GM12865 (cell line): ENCODE measurements at regions not wholly inside any gene's neighbourhood (a gene's known extent, or its start where the extent isn't known, plus 50 kb on each side); places are given as distances from the start of the nearest gene placed in this dataset.
"Not testable (repeated sequence)": the region's sequence is repeated elsewhere in the genome, so short reads cannot be mapped to it uniquely, and the experiment has no call there.

Source experiments
- DNase-seq: peaks from one replicate; pipeline ENCODE4 v3.0.0; 2010; ENCODE audit warnings: low read depth
- H3K4me3 ChIP-seq: 2 replicates; pipeline ENCODE4 v1.5.1; 2011; ENCODE audit warnings: mild to moderate bottlenecking, low read depth, low read length, control low read depth
- CTCF ChIP-seq: IDR thresholded peaks from 2 replicates; pipeline ENCODE4 v1.5.1; 2011; ENCODE audit warnings: low read length, control low read depth, low read depth, inconsistent platforms; ENCODE audit not compliant: insufficient read depth; ENCODE audit errors: missing control alignments

- no peak for TF ChIP-seq CTCF
- DNase-seq, result no peak
- no peak overlapping the region for H3K4me3 ChIP-seq
Measured at GRCh38 chr15:26201177-26201858, 338.2 kb upstream of the ATP10A start.

- no peak for DNase-seq
- H3K4me3 ChIP-seq, result no peak overlapping the region
- no peak for TF ChIP-seq CTCF
Measured at GRCh38 chr15:26200427-26200826, 337.3 kb upstream of the ATP10A start.

GRCh38 chr15:26197719-26198118, 334.6 kb upstream of the ATP10A start:
- no peak for TF ChIP-seq CTCF

GRCh38 chr15:26197060-26197459, 333.9 kb upstream of the ATP10A start:
- no peak overlapping the region for H3K4me3 ChIP-seq
- no peak for TF ChIP-seq CTCF
- DNase-seq, result no peak

More at GRCh38 chr15:26197719-26198118, 334.6 kb upstream of the ATP10A start:
- no peak for DNase-seq
- H3K4me3 ChIP-seq, result no peak overlapping the region

GRCh38 chr15:26191193-26191592, 328.1 kb upstream of the ATP10A start:
- TF ChIP-seq CTCF, result no peak
- no peak for DNase-seq
- no peak overlapping the region for H3K4me3 ChIP-seq

GRCh38 chr15:26186138-26186537, 323.0 kb upstream of the ATP10A start:
- not testable (repeated sequence) for DNase-seq, H3K4me3 ChIP-seq

- no peak for TF ChIP-seq CTCF
- no peak for DNase-seq
- no peak overlapping the region for H3K4me3 ChIP-seq
Measured at GRCh38 chr15:26182441-26182840, 319.3 kb upstream of the ATP10A start.

GRCh38 chr15:26179906-26180305, 316.8 kb upstream of the ATP10A start:
- no peak for DNase-seq
- TF ChIP-seq CTCF, result no peak
- H3K4me3 ChIP-seq, result no peak overlapping the region
